Renal cortical epithelial cell (primary cell): ENCODE measurements at regions not wholly inside any gene's neighbourhood (a gene's known extent, or its start where the extent isn't known, plus 50 kb on each side); places are given as distances from the start of the nearest gene placed in this dataset.
"Not testable (repeated sequence)": the region's sequence is repeated elsewhere in the genome, so short reads cannot be mapped to it uniquely, and the experiment has no call there.

Experiments
- DNase-seq: peaks from one replicate; pipeline ENCODE4 v3.0.0-alpha.2; 2011; ENCODE audit warnings: low read depth

DNA sequence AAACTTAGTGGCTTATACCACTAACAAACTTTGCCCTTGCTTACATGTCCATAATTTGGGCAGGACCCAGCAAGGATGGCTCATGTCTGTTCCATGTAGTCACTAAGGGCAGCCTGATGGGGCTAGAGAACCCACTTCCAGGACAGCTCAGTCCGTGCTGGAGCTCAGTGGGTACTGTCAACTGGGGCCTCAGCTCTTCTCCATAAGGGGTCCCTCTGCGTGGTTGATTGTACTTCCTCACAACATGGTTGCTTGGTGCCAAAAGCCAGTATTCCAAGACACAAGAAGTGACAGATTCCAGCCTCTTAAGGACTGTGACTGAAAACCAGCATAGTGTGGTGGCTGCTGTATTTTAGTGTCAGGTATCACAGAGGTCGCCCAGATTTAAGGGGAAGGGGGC is 675.2 kb downstream of the TBC1D22A start:
- DNase-seq, result no peak

DNA sequence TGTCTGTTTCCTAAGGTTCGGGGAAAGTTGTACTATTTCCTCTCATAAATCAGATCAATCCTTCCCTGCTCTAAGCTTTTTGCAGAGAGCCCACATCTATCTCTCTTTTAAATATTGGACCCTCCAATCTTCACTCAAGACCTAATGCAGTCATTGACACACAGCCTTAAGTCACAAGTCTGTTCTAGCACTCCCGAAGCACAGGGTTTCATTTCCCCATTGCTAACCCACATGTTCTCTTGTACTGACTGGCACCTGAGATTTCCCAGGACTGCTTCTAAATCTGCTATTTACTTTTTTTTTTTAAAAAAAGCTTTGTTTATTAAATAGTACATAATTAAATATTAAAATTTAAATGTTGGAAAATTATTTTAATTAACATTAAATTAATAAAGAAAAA is 674.7 kb downstream of the TBC1D22A start:
- no peak for DNase-seq

DNA sequence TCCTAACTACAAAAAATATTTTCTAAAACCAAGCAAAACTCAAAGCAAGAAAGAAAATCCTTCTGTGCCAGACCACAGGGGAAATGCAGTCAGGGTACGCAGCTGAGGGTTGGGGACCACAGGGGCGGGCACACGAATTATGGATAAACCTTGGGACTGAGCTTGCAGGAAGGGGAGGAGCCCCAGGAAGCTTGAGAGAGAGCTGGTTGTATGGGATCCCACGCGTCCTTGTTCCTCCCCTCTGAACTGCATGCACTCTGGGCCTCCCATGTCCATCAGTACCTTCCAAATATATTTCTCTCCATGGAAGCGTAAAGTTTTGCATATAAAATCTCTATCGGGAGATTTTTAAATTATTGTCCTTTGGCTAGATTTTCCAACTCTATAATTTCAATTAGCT is 673.4 kb downstream of the TBC1D22A start:
- DNase-seq, result no peak

DNA sequence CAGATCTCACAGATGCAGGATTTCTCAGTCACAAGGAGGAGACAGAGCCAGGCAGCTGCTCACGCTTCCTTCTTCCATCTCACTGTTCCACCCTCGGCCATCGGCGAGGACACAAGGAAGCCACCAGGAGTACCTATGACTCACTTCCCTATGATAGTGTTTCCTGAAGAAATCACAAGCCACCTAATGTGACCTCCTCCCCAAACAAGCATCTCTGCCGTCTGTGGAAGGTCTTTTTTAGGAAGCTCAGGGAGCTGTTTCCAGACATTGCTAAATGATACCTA is 672.7 kb downstream of the TBC1D22A start:
- DNase-seq, result no peak

DNA sequence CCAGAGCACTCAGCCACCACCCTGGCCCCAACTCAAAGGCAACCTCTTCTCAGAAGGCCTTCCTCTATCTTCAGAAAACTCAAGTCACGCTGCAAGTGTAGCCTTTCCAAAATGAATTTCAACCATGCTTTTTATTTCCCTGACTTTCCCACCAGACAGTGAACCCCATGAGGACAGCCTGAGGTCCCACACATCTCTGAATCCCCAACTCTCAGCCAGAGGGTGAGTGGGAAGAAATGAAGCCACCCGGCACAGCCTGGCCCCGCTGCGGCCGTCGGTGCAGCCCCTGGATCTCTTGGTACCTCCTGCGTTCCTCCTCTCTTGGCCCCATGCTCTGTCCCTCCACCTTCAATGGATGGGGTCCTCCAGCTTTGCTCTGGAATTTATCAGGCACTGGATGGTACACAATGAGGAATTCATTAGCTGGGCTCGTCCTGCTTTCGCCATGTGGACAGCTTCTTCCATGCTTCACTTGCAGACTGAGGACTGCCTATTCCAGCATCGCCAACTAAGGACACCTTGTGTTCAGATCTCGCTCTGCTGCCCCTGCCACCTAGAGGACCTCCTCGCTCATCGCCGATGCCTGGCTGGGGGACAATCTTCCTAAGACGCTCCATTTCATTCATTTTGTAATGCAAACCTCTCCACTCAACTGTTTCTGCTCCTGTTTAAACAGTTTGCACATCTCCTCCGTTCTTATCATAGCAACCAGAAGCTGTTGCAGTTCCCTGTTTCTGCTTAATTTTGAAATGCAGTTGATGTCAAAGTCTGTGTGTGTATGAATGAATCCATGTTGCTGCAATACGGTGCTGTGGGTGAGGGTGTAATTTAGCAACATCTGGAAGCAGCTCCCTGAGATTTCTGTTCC is 672.1 kb downstream of the TBC1D22A start:
- DNase-seq, result no peak

DNA sequence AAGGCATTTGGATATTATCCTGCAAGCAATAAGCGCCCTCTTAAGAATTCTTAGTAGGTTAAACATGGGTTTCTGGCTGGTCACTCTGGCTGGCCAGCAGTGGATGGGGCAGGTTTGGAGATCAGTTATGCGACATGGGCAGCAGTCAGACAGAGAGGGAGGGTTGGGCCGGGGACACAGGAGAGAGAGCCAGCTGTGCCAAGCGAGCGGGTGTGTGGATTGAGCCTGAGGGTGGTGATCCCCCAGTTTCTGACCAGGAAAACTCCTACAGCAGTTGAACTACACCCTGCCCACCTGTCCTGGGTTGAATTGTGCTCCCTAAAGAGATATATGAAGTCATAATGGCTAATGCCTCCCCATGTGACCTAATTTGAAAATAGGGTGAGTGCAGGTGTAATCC is 671.2 kb downstream of the TBC1D22A start:
- DNase-seq, result no peak

DNA sequence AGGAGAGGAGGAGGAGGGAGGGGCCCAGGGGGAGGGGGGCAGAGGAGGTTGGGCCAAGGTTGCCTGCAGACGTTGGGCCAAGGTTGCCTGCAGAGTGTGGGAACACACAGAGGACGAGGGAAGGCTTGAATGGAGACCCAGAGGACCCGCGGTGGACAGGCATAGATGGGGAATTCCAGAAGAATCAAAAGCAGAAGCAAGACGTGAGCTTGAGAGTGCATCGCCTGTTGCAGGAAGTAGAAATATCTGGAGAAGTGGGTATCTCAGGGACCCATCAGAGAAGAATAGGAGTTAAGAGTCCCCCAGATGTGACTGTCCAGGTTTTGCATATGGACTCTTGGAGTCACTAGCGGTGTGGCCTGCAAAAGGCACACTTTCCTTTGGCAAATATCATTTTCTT is 670.2 kb downstream of the TBC1D22A start:
- no peak for DNase-seq

DNA sequence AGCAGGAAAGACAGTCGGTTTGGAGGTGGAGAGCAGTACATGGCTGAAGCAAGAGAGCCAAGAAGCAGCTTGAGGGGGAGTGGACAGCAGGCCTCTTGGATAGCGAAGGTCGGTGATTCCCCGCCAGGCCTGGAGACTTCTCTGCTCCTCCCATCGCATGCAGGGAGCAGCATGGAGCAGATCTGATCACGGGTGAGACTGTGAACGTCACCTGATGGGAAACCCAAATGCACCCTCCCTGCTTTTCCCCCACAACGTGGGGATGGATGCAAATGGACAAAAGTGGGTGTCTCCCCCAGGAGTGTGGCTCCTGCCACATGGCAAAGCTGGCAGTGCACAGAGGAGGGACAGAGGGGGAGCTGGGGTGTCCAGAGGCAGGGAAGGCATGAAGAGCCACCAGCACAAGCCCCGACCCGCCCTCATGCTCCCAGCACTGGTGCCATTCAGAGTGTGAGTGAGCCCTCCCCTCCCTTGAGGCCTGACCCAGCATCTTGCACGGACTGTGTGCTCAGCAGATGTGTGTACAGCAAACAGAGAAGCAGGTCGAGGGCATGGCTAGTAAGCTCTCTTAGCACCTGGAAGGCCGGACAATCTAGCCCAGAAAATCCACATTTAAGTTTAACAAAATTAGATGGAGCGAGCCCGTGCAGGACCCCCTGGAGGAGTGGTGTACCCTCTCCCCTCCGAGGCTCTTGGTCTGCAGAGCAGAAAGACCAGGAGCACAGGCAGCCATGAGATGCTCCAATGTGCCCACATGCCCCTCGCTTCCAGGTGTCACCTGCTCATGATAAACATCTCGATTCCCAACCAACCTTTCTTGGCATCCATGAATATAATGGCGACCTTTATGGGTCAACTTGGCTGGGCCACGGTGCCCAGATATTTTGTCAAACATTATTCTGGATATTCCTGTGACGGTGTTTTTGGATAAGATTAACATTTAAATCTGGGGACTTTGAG is 661.7 kb downstream of the TBC1D22A start:
- no peak for DNase-seq

DNA sequence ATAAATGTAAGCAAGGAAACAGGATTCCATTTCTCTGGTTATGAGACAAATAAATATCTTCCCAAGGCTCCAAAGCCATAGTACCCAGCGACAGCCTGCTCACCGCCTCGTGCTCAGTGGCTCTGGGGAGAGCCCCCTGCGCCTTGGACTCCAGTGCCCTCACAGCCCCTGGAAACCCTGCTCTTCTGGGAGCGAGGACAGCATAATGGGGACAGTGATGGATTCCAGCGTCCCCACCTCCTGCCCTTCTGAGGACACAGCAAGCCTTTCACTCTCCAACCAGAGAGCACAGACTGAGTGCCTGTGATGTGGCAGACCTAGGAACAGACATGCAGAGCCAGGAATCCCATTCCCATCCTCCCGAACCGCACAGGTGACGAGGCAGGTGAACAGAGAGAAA is 660.8 kb downstream of the TBC1D22A start:
- no peak for DNase-seq

DNA sequence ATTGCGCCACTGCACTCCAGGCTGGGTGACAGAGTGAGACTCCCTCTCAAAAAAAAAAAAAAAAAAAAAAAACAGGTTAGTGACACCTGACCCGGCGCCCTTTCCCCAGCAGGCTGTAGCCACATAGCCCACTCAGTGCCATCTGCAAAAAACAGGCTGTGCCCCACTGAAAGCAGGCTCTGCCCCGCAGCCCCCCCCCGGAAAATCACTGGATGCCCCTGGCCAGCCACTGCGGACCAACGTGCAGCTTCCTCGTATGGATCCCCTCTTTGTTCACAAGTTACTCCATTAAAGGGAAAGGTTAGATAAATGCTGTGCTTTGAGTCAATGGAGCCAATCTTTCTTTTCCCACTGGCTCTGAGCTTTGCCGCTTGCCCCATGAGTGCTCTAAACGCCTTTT is 660.3 kb downstream of the TBC1D22A start:
- DNase-seq, result no peak

DNA sequence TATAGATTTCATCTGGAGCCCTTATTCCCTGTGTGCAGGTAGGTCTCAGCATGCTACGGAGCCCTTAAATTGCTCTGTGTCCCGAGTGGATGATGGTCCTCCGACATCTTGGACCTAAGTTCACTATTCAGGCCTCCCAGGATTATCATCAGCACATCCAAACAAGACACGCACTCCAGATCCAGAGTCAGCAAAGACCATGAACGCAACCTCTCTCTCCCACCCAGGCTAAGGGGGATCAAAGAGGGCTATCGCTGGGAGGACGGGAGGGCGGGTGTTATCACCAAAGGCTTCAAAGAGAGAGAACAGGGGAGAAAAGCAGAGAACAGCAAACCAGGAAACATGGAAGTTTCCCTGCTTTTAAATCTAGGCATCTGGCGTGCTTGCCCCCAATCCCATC is 659.4 kb downstream of the TBC1D22A start:
- DNase-seq, result no peak

DNA sequence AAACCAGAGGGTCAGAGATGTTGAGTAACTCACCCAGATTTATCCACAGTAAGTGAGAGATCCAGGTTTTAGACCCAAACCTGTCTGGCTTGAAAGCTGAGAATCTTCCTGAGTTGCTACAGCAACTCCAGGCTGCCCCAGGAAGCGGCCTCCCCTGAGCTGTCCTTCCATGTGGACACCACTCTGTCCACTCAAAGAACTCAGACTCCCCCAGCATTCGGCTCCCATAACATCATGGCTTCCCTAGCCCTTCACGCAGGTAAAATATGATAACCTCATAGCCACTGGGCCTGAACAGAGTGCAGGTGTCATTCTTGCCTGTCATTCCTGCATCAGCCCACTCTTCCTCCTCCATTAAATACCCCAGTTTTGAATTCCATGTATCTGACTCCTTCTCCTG is 657.8 kb downstream of the TBC1D22A start:
- no peak for DNase-seq

DNA sequence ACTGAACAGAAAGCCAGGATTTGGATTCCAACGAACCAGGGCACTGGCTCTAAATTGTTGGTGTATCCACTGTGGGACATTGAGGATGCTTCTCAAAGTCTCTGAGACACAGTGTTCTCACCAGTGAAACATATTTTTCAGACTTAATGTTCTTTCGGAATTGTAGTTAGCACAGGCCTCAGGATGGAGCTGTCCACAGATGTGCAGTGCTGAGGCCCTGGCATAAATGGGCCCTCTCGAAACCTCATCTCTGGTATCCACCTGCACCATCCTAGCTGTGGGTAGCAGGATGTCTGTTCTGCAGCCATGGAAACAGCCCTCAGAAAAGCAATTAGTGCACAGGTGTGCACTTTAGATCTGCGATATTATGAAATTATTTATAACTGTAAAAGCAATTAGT is 656.8 kb downstream of the TBC1D22A start:
- DNase-seq, result no peak

DNA sequence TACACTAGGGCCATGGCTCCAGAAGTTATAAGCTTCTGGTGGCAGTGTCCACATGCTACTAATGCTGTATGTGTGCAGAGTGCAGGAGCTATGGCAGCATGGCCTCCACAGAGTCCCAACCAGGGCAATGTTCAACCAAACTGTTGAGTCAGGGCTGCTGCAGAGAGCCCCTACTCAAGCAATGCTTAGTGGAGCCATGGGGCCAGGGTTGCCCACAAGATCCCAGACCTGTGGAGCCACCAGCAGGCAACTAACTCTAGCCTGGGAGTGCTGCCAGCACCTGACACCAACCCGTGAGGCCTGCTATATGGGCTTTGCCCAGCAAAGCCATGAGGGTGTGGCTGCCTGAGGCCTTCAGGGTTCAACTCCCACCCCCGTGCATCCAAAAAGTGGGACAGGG is 655.2 kb downstream of the TBC1D22A start:
- DNase-seq, result no peak

DNA sequence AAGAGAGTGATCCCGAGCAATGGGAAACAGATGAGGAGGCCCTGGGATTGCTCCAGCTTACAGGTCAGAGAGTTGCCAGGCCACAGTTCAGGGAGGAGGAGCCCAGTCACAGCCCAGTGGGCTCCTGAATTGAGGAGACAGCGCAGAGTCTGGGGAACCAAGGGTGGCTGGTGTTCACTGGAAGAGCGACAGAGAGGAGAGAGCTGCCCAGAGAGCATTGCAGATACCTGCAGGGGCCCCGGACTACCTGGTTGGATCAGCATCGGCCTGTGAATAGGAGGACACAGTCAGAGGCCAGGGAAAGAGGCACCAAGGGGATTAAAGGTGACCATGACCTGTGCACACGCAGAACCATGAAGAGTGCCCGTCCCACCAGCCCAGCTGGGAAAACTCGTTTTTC is 648.6 kb downstream of the TBC1D22A start:
- no peak for DNase-seq

DNA sequence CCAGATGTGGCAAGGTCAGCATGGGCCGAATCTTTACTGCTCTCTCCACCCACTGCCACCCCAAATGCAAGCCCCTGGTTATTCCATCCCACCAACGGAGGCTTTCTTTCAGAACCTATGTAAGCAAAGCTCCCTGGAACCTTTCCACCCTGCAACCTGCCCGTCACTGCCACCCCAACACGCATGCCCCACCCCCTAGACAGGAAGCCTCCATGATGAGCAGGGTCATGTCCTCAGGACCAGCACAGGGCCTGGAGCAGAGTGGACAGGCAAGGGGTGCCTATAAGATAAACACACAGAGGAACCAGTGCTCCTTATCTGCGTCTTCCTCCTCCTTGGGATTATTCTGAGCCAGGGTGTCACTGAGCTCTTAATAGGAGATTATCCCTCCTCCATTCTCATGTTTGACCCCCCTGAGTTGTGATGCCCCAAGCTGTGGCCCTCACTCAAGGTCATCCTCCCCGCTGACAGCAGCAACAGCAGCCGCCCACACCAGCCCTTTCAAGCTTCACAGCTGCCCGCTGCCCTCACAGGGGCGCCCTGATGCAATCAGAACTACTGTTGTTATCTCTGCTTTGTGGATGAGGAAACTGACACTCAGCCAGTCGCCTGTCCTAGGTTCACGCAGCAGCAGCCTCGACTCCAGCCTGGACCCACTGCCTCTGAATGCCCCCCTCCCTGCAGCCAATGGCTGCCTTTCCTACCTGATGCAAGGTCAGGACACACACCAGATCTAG is 647.3 kb downstream of the TBC1D22A start:
- DNase-seq, result no peak

DNA sequence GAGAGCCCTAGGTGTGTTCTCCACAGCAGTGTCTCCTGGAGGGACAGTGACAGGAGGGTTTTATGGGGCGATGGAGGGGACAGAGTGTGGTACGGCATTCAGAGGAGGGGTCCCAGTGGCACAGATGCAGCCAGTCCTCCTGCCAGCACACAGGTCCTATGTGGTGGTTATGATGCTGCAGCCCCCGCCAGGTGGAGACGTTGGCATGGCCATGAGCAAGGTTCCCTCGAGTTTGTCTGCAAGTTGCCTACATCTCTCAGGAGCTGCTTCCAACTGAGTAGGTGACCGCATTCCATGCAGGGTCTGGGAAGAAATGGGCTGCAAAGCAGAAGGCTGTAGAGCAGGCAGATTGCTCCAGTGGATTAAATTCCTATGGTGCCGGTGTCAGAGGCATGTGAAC is 646.0 kb downstream of the TBC1D22A start:
- DNase-seq, result no peak

DNA sequence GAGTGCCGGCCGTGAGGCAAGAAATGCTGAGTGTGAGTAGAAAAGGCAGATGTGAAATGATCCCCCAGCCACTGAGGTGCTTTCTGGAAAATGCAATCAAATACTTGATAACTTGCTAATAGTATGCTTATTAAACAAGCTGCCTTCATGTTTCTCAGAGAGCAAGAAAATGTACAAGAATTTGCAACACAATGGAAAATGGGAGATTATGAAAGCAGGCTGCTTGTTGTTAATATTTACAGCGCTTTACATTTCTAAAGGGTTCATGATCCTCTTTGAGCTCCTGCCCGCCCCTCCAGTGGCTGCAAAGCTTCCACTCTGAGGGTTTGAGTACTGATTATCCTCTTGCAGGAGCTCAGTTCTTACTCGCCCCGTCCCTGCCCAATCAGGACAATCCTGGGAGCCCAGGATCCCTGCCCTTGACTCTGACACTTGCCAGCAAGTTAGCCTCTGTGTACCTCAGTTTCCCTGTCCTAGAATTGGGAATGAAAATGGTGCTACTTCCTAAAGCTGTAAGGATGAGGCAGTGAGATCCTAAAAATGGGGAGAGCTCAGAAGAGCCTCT is 645.1 kb downstream of the TBC1D22A start:
- DNase-seq, result no peak

DNA sequence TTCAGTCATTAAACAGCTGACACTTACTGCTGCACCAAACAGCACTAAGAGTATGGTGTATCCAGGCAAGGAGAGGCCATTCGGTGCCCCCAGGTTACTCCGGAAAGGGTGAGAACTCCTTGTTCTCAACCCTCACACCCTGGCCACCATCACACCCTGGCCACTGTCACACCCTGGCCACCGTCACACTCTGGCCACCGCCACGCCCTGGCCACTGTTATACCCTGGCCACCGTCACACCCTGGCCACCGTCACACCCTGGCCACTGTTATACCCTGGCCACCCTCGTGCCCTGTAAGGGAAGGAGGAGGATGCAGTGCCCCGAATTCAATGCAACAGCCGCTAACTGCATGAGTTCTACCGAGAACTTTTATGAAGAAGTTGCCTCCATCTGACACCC is 644.4 kb downstream of the TBC1D22A start:
- DNase-seq, result no peak

DNA sequence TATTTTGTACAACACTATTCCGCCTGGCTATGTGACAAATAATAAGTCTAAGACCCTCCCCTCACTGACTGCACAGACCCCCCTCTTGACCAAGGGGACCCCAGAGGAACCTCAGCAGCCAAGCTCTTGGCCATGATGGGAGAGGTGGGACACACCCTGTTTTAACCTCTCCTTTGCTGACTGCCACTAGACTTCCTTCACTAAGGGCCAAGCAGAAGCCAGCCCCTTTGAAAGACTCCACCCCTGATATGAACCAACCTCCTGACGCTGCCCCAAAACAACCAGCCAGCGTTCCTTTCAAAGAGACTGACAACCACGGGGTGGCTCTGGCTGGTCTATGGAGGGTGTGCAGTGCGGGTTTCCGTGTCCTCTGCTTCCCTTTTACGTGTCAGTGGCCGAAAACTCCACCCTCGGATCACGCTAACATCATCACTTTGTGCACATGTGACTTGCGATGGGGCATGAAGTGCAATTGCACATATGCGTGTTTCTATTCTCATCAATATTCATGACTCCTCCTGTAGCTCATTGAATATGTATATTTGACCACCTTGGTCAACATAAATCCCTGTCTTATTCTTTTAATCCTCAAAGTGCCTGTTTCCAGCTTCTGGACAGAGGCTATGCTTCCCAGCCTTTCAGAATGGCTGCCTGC is 643.9 kb downstream of the TBC1D22A start:
- DNase-seq, result no peak

DNA sequence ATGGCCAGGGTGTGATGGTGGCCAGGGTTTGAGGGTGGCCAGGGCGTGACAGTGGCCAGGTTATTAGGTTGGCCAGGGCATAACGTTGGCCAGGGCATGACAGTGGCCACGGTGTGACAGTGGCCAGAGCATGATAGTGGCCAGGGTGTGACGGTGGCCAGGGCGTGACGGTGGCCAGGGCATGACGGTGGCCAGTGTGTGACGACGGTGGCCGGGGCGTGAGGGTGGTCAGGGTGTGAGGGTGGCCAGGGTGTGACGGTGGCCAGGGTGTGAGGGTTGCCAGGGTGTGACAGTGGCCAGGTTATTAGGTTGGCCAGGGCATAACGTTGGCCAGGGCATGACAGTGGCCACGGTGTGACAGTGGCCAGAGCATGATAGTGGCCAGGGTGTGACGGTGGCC is 642.8 kb downstream of the TBC1D22A start:
- DNase-seq, result not testable (repeated sequence)
